T-helper 22 cell (primary cell): ENCODE measurements at regions not wholly inside any gene's neighbourhood (a gene's known extent, or its start where the extent isn't known, plus 50 kb on each side); places are given as distances from the start of the nearest gene placed in this dataset.
"Not testable (repeated sequence)": the region's sequence is repeated elsewhere in the genome, so short reads cannot be mapped to it uniquely, and the experiment has no call there.

ENCODE experiments used
- DNase-seq: peaks from one replicate; pipeline ENCODE4 v3.0.0-alpha.2; 2020; ENCODE audit warnings: low read depth

GRCh38 chr22:19599626-19600243, 75.5 kb upstream of the CLDN5 start:
- DNase-seq: no peak

- DNase-seq: not testable (repeated sequence)
Measured at GRCh38 chr22:19603346-19603745, 79.1 kb upstream of the CLDN5 start.

GRCh38 chr22:19603767-19604166, 79.6 kb upstream of the CLDN5 start:
- no peak for DNase-seq

- DNase-seq: no peak
Measured at GRCh38 chr22:19604711-19605268, 80.6 kb upstream of the CLDN5 start.

GRCh38 chr22:19605508-19606331, 81.5 kb upstream of the CLDN5 start:
- no peak for DNase-seq

- DNase-seq: no peak
Measured at GRCh38 chr22:19606332-19607191, 82.4 kb upstream of the CLDN5 start.

GRCh38 chr22:19607192-19608002, 83.2 kb upstream of the CLDN5 start:
- DNase-seq: no peak

- DNase-seq: no peak
Measured at GRCh38 chr22:19608003-19608690, 83.9 kb upstream of the CLDN5 start.

- DNase-seq: not testable (repeated sequence)
Measured at GRCh38 chr22:19609753-19610152, 85.5 kb upstream of the CLDN5 start.

- DNase-seq: no peak
Measured at GRCh38 chr22:19610518-19611253, 86.5 kb upstream of the CLDN5 start.

GRCh38 chr22:19611590-19611989, 87.4 kb upstream of the CLDN5 start:
- DNase-seq: no peak

GRCh38 chr22:19612866-19613572, 88.8 kb upstream of the CLDN5 start:
- no peak for DNase-seq

GRCh38 chr22:19614536-19614863, 90.3 kb upstream of the CLDN5 start:
- no peak for DNase-seq

- DNase-seq: no peak
Measured at GRCh38 chr22:19615001-19615461, 90.8 kb upstream of the CLDN5 start.

GRCh38 chr22:19615867-19616581, 91.8 kb upstream of the CLDN5 start:
- no peak for DNase-seq

GRCh38 chr22:19619144-19620009, 94.9 kb upstream of the SEPTIN5 start:
- DNase-seq: no peak

- DNase-seq: no peak
Measured at GRCh38 chr22:19620742-19621371, 93.4 kb upstream of the SEPTIN5 start.
